Spleen (tissue), 11 donors: ENCODE measurements at regions not wholly inside any gene's neighbourhood (a gene's known extent, or its start where the extent isn't known, plus 50 kb on each side); places are given as distances from the start of the nearest gene placed in this dataset.

ENCODE experiments used
- DNase-seq: peaks from one replicate; pipeline ENCODE4 v3.0.0-alpha.2; 2020
- H3K27ac ChIP-seq, 8 donors: fragments of 200-600 bp; sonication (generic) in 7 of 8; 1 replicate in 4 of 8; 2 replicates in 4 of 8; pipeline versions ENCODE4 v1.5.0 to v1.8.0; 2016 to 2021; ENCODE audit warnings: inconsistent platforms in 4 of 8, mild to moderate bottlenecking in 4 of 8, moderate library complexity in 1 of 8
- H3K27me3 ChIP-seq, 7 donors: fragments of 200-600 bp; sonication (generic) in 6 of 7; replicated peaks in 1 of 7; 1 replicate in 4 of 7; 2 replicates in 3 of 7; pipeline versions ENCODE4 v1.5.0 to v1.8.0; 2016 to 2021; ENCODE audit warnings: inconsistent platforms in 3 of 7, mild to moderate bottlenecking in 1 of 7
- H3K36me3 ChIP-seq, 6 donors: fragments of 200-600 bp; sonication (generic) in 5 of 6; 1 replicate in 4 of 6; 2 replicates in 2 of 6; pipeline versions ENCODE4 v1.5.0 to v1.8.0; 2016 to 2021; ENCODE audit warnings: inconsistent platforms in 2 of 6
- H3K4me1 ChIP-seq, 6 donors: fragments of 200-600 bp; sonication (generic) in 5 of 6; 1 replicate in 3 of 6; 2 replicates in 3 of 6; pipeline versions ENCODE4 v1.5.0 to v1.8.0; 2016 to 2021; ENCODE audit warnings: inconsistent platforms in 3 of 6
- H3K4me3 ChIP-seq, 8 donors: fragments of 200-600 bp; sonication (generic) in 7 of 8; 1 replicate in 4 of 8; 2 replicates in 4 of 8; pipeline versions ENCODE4 v1.5.0 to v1.8.0; 2016 to 2021; ENCODE audit warnings: inconsistent platforms in 4 of 8, mild to moderate bottlenecking in 4 of 8, moderate library complexity in 2 of 8
- H3K9me3 ChIP-seq, 8 donors: fragments of 200-600 bp; sonication (generic) in 7 of 8; 1 replicate in 4 of 8; 2 replicates in 4 of 8; pipeline versions ENCODE4 v1.5.0 to v1.8.0; 2016 to 2021; ENCODE audit warnings: inconsistent platforms in 4 of 8
- CTCF ChIP-seq, 11 experiments: fragments of 200-600 bp in 7 of 11; fragments of 450-650 bp in 4 of 11; sonication (generic) in 4 of 11; IDR thresholded peaks in 8 of 11; conservative IDR thresholded peaks in 3 of 11; 1 replicate in 7 of 11; 2 replicates in 4 of 11; pipeline versions ENCODE4 v1.4.0 to v1.8.0; 2016 to 2021; ENCODE audit warnings: antibody characterized with exemption in 11 of 11, inconsistent platforms in 4 of 11, mild to moderate bottlenecking in 1 of 11
- POLR2A ChIP-seq, 3 donors: fragments of 450-650 bp; IDR thresholded peaks; one replicate each; pipeline ENCODE4 v1.5.1; 2017; ENCODE audit warnings: antibody characterized with exemption in 3 of 3, mild to moderate bottlenecking in 1 of 3
- POLR2AphosphoS5 ChIP-seq, 3 donors: sonication (generic); formaldehyde crosslinking; IDR thresholded peaks; one replicate each; pipeline ENCODE4 v1.5.1; 2017; ENCODE audit warnings: antibody characterized with exemption in 3 of 3
- WGBS, 5 donors: extraction: QIAGEN DNeasy Blood & Tissue Kit in 3 of 5; methylation state at CpG; one replicate each; pipeline versions ENCODE4 v1.1.5 to v1.1.7; 2013 to 2018; 5-methylcytosine and 5-hydroxymethylcytosine counted together
- intact Hi-C: fragments of 100-400 bp; cut with DNase I; formaldehyde crosslinking; loops from one replicate; pipeline ENCODE4 v1.15.0; 2023; ENCODE audit warnings: low total_unique reads
- donor health status: healthy with polysubstance abuse.
- donor health status: DM: no; HTN: no; CAD: no; lungs with moderate emphysema.
- donor health status: DM: no; HTN: no; CAD: no.
- donor health status: Bipolar disorder and iron deficiency.
- donor health status: healthy.
- donor health status: DM: no; HTN: no; CAD: no.
- donor health status: DM: yes; HTN: yes; CAD: no.

- WGBS, 5 donors, result 88 to 96% (median 92%) methylated on average over 4 of the region's 4 CpGs
Observed at GRCh38 chr1:113276507-113276906, 113.8 kb upstream of the MAGI3 start.

GRCh38 chr1:113278371-113278770 lies 111.9 kb upstream of the MAGI3 start:
- Histone ChIP-seq H3K4me3 (no peak overlapping the region), H3K9me3 (no peaks in the 10 kb centered on the region), H3K27me3 (peaks cover 0 to 8% (median 0%) of the 10 kb centered on the region in 7 donors), H3K36me3 (no peaks in the 10 kb centered on the region), H3K27ac (no peak overlapping the region), H3K4me1 (no peaks in the 10 kb centered on the region)
- DNase-seq, result no peak
- TF ChIP-seq CTCF (IDR thresholded peaks at IDR 0.05 in 8 of 11, conservative IDR thresholded peaks at IDR 0.05 in 3 of 11) (no peak), POLR2A (IDR thresholded peaks at IDR 0.05) (no peak), POLR2AphosphoS5 (IDR thresholded peaks at IDR 0.05) (no peak)
- WGBS, 5 donors, result 80 to 90% (median 83%) methylated on average over 1 of the region's 1 CpG
- intact Hi-C loops, result no loop called here

More at GRCh38 chr1:113276507-113276906, 113.8 kb upstream of the MAGI3 start:
- H3K27ac ChIP-seq, result no peak overlapping the region
- H3K36me3 ChIP-seq, result no peaks in the 10 kb centered on the region
- TF ChIP-seq POLR2A (IDR thresholded peaks at IDR 0.05), result no peak
- no peak for TF ChIP-seq POLR2AphosphoS5 (IDR thresholded peaks at IDR 0.05)
- no peak for TF ChIP-seq CTCF (IDR thresholded peaks at IDR 0.05 in 8 of 11, conservative IDR thresholded peaks at IDR 0.05 in 3 of 11)
- no peak overlapping the region for H3K4me3 ChIP-seq
- no peaks in the 10 kb centered on the region for H3K4me1 ChIP-seq
- intact Hi-C loops, result no loop called here
- H3K9me3 ChIP-seq, result no peaks in the 10 kb centered on the region
- peaks cover 0 to 8% (median 0%) of the 10 kb centered on the region in 7 donors for H3K27me3 ChIP-seq
- DNase-seq, result no peak

GRCh38 chr1:113278777-113279176 lies 111.5 kb upstream of the MAGI3 start:
- WGBS, 5 donors, result 85 to 93% (median 90%) methylated on average over 5 of the region's 5 CpGs
- Histone ChIP-seq H3K4me3 (no peak overlapping the region), H3K27ac (no peak overlapping the region), H3K4me1 (no peaks in the 10 kb centered on the region), H3K9me3 (no peaks in the 10 kb centered on the region), H3K27me3 (peaks cover 0 to 8% (median 0%) of the 10 kb centered on the region in 7 donors), H3K36me3 (no peaks in the 10 kb centered on the region)
- intact Hi-C loops, result no loop called here
- DNase-seq, result no peak
- TF ChIP-seq POLR2A (IDR thresholded peaks at IDR 0.05) (no peak), CTCF (IDR thresholded peaks at IDR 0.05 in 8 of 11, conservative IDR thresholded peaks at IDR 0.05 in 3 of 11) (no peak), POLR2AphosphoS5 (IDR thresholded peaks at IDR 0.05) (no peak)

- intact Hi-C loops, result no loop called here
- 85 to 93% (median 88%) methylated on average over 3 of the region's 3 CpGs for WGBS, 5 donors
- H3K36me3 ChIP-seq, result no peaks in the 10 kb centered on the region
Observed at GRCh38 chr1:113279776-113280391, 110.4 kb upstream of the MAGI3 start.

More at GRCh38 chr1:113279776-113280391, 110.4 kb upstream of the MAGI3 start:
- Histone ChIP-seq H3K4me3 (no peak overlapping the region), H3K27ac (no peak overlapping the region), H3K27me3 (peaks cover 0 to 8% (median 0%) of the 10 kb centered on the region in 7 donors), H3K9me3 (no peaks in the 10 kb centered on the region), H3K4me1 (no peaks in the 10 kb centered on the region)
- DNase-seq, result no peak
- TF ChIP-seq POLR2A (IDR thresholded peaks at IDR 0.05) (no peak), CTCF (IDR thresholded peaks at IDR 0.05 in 8 of 11, conservative IDR thresholded peaks at IDR 0.05 in 3 of 11) (no peak), POLR2AphosphoS5 (IDR thresholded peaks at IDR 0.05) (no peak)
